ENCODE measurements at regions not wholly inside any gene's neighbourhood (a gene's known extent, or its start where the extent isn't known, plus 50 kb on each side); places are given as distances from the start of the nearest gene placed in this dataset.
"Not testable (repeated sequence)": the region's sequence is repeated elsewhere in the genome, so short reads cannot be mapped to it uniquely, and the experiment has no call there.

DNA sequence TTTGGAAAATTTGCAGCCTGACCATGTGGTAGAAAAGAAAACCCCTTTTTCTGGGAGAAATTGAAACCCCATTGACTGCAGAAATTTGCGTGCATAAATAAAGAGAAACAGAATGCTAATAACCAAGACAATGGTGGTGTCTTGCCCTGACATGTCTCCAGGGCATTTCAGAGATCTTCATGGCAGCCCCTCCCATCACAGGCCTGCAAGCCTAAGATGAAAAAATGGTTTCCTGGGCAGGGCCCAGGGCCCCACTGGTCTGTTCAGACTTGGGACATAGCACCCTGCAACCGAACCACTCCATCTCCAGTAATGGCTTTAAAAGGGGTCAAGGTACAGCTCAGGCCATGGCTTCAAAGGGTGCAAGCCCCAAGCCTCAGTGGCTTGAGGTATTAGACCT lies 71.6 kb upstream of the SGIP1 start:
- no peak for DNase-seq

DNA sequence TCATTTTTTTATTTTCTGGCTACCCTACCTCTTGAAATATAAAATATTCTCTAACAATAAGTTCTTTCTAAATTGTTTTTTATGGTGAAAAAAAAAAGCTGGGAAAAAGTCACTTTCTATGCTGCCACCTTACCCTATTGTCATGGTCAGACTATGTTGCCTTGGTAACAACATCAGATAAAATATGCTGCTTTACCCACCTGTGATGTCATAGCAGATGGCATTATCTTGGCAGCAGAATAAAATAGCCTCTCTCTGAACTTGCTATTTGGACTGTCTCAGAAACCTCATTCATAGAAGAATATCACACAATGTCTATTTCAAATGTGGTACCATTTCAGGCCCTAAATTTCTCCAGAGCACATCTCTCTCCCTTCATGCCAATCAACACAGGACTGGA lies 69.6 kb upstream of the SGIP1 start:
- DNase-seq = no peak

DNA sequence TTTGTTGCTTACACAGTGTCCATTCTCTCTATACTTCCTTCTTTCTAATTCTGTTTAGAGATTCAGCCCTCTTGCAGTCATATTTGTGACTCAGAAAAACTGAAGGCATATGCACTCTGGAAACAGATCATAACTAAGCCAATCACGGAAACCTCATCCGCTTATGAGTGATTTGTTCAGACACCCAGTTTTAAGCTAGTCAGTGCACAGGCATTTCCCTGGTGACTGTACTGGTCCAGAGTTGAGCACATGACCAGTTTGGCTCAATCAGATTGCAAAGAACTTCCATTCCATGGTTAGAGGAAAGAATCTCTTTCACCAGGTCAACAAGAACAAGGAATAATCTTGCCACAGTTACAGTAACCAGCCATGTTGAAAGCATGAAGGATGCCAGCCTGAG lies 69.2 kb upstream of the SGIP1 start:
- DNase-seq = no peak

DNA sequence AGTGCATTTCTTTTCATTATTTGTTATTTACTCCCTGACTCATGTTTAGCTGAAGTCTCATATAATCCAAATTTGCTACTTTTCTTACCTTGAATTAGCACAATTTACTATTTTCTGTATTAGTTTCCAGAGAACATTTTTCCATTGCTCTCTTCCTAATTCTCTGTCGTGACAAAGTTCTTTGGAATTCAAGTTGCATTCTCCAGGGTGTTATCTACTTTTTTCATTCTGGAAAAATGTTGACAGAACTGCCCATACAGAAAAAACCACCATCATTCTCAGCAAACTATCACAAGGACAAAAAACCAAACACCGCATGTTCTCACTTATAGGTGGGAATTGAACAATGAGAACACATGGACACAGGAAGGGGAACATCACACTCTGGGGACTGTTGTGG lies 67.3 kb upstream of the SGIP1 start:
- not testable (repeated sequence) for DNase-seq

DNA sequence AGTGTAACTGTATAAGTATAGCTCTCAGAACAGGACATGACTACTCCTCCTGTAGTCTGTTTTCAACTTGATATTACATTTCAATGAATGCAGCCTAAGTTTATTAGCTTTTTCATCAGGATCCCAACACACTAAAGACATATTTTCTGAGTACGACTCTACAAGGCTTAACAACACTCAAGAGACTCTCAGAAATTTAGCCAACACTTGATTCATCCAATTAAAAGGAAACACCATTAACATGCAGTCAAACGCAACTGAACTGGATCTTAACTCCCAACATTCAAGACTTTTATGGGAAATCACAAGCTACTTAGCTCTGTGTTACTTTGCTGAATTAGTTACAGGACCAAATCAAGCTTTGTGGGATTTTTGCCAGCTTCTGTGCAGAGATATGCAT lies 65.2 kb upstream of the SGIP1 start:
- DNase-seq = no peak

DNA sequence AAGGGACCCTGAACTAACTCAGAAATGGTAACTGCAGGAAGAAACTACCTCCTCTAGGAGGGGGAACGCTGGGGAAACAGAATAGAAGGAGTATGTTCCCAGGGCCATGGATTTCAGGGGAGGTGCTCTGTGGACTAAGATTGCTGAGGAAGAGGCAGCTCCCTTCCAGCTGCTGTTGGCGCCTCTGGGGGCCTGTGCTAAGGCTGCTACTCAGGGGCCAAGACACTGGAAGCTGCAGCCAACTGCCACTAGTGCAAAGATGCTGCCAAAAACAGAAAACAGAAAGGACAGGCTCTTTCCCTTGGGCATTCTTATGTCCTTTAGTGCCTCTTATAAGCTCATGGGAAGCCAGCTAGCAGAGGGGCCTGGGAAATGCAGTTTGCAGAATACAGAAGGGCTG lies 58.0 kb upstream of the SGIP1 start:
- DNase-seq = no peak

DNA sequence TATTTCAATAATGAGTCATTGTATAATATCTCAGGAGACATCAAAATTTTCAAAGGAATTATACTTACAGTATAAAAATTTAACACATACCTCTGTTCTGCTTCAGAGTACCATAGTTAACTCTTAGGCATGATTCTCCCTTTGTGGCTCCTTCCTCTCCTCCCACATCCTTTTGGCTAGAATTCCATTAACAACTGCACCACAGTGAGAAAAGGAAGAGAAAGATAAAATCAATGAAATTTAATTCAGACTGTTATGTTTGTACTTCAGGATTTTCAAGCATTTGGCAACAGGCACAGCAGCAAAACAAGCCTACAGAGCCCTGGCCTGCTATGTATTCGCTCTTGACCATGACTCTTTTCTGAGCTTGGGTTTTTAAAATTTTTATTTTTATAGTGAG lies 57.2 kb upstream of the SGIP1 start:
- no peak for DNase-seq

DNA sequence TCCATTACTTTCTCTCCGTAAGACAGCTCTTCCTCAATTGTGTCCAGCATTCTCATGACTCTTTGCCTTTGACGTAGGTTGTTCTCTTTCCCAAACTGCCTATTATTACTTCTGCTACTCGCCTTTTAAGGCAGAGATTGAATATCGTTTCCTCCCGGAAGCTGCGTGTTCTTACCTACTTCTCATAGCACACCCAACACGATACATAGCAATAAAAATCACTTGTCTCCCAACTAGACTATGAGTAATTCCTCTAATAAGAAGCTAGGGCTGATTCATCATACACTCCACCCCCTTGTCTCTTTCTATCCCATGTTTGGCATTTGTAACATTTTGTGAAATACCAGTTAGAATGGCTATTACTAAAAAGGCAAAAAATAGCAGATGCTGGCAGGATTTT lies 55.8 kb upstream of the SGIP1 start:
- no peak for DNase-seq

DNA sequence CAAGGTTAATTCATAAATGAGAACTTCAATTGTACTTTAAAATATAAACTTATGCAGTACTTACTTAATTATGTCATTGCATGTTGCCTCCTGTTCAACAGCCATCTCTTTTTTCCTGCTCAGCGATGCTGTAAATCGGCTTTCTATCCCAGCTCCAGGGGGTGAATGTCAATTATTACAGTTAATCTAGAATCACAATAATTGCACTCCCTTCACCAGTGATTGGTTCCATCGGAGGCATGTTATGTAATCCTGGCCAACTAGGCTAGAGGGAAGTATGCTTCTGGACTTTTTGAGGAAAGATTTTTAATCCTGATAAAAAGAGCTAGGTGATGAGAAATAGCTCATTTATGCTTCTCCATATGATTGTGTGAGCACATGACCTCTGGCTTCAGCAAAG lies 53.8 kb upstream of the SGIP1 start:
- DNase-seq = no peak

DNA sequence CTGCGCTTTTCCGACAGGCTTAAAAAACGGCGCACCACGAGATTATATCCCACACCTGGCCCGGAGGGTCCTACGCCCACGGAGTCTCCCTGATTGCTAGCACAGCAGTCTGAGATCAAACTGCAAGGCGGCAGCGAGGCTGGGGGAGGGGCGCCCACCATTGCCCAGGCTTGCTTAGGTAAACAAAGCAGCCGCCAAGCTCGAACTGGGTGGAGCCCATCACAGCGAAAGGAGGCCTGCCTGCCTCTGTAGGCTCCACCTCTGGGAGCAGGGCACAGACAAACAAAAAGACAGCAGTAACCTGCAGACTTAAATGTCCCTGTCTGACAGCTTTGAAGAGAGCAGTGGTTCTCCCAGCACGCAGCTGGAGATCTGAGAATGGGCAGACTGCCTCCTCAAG lies 52.7 kb upstream of the SGIP1 start:
- DNase-seq = not testable (repeated sequence)

All from GOT3 (cell line).